BE2C (cell line): ENCODE measurements at regions not wholly inside any gene's neighbourhood (a gene's known extent, or its start where the extent isn't known, plus 50 kb on each side); places are given as distances from the start of the nearest gene placed in this dataset.
A peak's percentile ranks its signal among the peaks of the same experiment; 100 is the strongest.
"Not testable (repeated sequence)": the region's sequence is repeated elsewhere in the genome, so short reads cannot be mapped to it uniquely, and the experiment has no call there.

ENCODE experiments used
- DNase-seq: peaks from one replicate; pipeline ENCODE4 v3.0.0-alpha.2; 2020
- H3K27me3 ChIP-seq: fragments of 250-450 bp; sonication (Bioruptor Pico); 2 replicates; pipeline ENCODE4 v1.5.1; 2020; ENCODE audit warnings: mild to moderate bottlenecking
- H3K36me3 ChIP-seq: fragments of 250-450 bp; sonication (Bioruptor Pico); 2 replicates; pipeline ENCODE4 v1.5.1; 2020; ENCODE audit warnings: mild to moderate bottlenecking
- H3K4me1 ChIP-seq: fragments of 250-450 bp; sonication (Bioruptor Pico); 2 replicates; pipeline ENCODE4 v1.5.1; 2020
- H3K4me3 ChIP-seq: 2 replicates; pipeline ENCODE4 v1.5.1; 2011; ENCODE audit warnings: low read depth, low read length
- H3K9me3 ChIP-seq: fragments of 250-450 bp; sonication (Bioruptor Pico); 2 replicates; pipeline ENCODE4 v1.5.1; 2020
- CTCF ChIP-seq: IDR thresholded peaks from 2 replicates; pipeline ENCODE4 v1.5.1; 2012; ENCODE audit warnings: mild to moderate bottlenecking, low read depth, low read length

- Histone ChIP-seq H3K27me3 (no peaks in the 10 kb centered on the region), H3K4me3 (0 out of 2 replicates have a peak overlapping the region, but pooled peaks have one; percentile 4), H3K36me3 (no peaks in the 10 kb centered on the region), H3K4me1 (no peaks in the 10 kb centered on the region), H3K9me3 (no peaks in the 10 kb centered on the region)
- DNase-seq = no peak
- TF ChIP-seq CTCF = no peak
These were observed 103.9 kb downstream of the ALG10 start for GRCh38 chr12:34126239-34126641.

- no peaks in the 10 kb centered on the region for H3K9me3 ChIP-seq
- no peaks in the 10 kb centered on the region for H3K36me3 ChIP-seq
- no peak overlapping the region for H3K4me3 ChIP-seq
- no peaks in the 10 kb centered on the region for H3K27me3 ChIP-seq
- no peak for DNase-seq
- H3K4me1 ChIP-seq = no peaks in the 10 kb centered on the region
- TF ChIP-seq CTCF = no peak
These were observed 104.5 kb downstream of the ALG10 start for GRCh38 chr12:34126805-34127204.

- not testable (repeated sequence) for DNase-seq, H3K4me3 ChIP-seq, H3K4me1 ChIP-seq, H3K9me3 ChIP-seq, H3K36me3 ChIP-seq, H3K27me3 ChIP-seq
These were observed 105.1 kb downstream of the ALG10 start for GRCh38 chr12:34127379-34127778.

- DNase-seq = no peak
- H3K4me1 ChIP-seq = no peaks in the 10 kb centered on the region
- H3K27me3 ChIP-seq = no peaks in the 10 kb centered on the region
- no peak overlapping the region for H3K4me3 ChIP-seq
- H3K9me3 ChIP-seq = no peaks in the 10 kb centered on the region
- TF ChIP-seq CTCF = no peak
- no peaks in the 10 kb centered on the region for H3K36me3 ChIP-seq
These were observed 120.1 kb downstream of the ALG10 start for GRCh38 chr12:34142430-34142829.

- no peaks in the 10 kb centered on the region for H3K36me3 ChIP-seq
- DNase-seq = no peak
- no peak for TF ChIP-seq CTCF
- H3K9me3 ChIP-seq = no peaks in the 10 kb centered on the region
- H3K4me3 ChIP-seq = no peak overlapping the region
- H3K27me3 ChIP-seq = no peaks in the 10 kb centered on the region
- no peaks in the 10 kb centered on the region for H3K4me1 ChIP-seq
These were observed 128.7 kb downstream of the ALG10 start for GRCh38 chr12:34151019-34151418.

- Histone ChIP-seq H3K36me3 (no peaks in the 10 kb centered on the region), H3K4me3 (no peak overlapping the region), H3K9me3 (no peaks in the 10 kb centered on the region; the same call in 1 of the 2 replicates), H3K4me1 (no peaks in the 10 kb centered on the region), H3K27me3 (no peaks in the 10 kb centered on the region)
- TF ChIP-seq CTCF = no peak
- no peak for DNase-seq
These were observed 141.1 kb downstream of the ALG10 start for GRCh38 chr12:34163443-34163842.
